ENCODE measurements at regions not wholly inside any gene's neighbourhood (a gene's known extent, or its start where the extent isn't known, plus 50 kb on each side); places are given as distances from the start of the nearest gene placed in this dataset.
"Not testable (repeated sequence)": the region's sequence is repeated elsewhere in the genome, so short reads cannot be mapped to it uniquely, and the experiment has no call there.

GRCh38 chr10:108039821-108040584 lies 875.5 kb upstream of the SORCS1 start:
- no peak for DNase-seq

GRCh38 chr10:108037061-108037460 lies 872.6 kb upstream of the SORCS1 start:
- DNase-seq = no peak

GRCh38 chr10:108036265-108036664 lies 871.8 kb upstream of the SORCS1 start:
- DNase-seq = no peak

GRCh38 chr10:108034829-108035228 lies 870.3 kb upstream of the SORCS1 start:
- no peak for DNase-seq

- not testable (repeated sequence) for DNase-seq
Measured at GRCh38 chr10:108033518-108033917, 869.0 kb upstream of the SORCS1 start.

GRCh38 chr10:108031505-108031904 lies 867.0 kb upstream of the SORCS1 start:
- DNase-seq = no peak

GRCh38 chr10:108014902-108015177 lies 850.3 kb upstream of the SORCS1 start:
- DNase-seq = no peak

GRCh38 chr10:108014145-108014901 lies 849.8 kb upstream of the SORCS1 start:
- no peak for DNase-seq

GRCh38 chr10:108005627-108006026 lies 841.1 kb upstream of the SORCS1 start:
- DNase-seq = no peak

- no peak for DNase-seq
Measured at GRCh38 chr10:108003576-108003975, 839.1 kb upstream of the SORCS1 start.

GRCh38 chr10:108003061-108003460 lies 838.6 kb upstream of the SORCS1 start:
- no peak for DNase-seq

GRCh38 chr10:108000365-108000764 lies 835.9 kb upstream of the SORCS1 start:
- DNase-seq = no peak

- no peak for DNase-seq
Measured at GRCh38 chr10:107994621-107995270, 830.2 kb upstream of the SORCS1 start.

- no peak for DNase-seq
Measured at GRCh38 chr10:107986571-107986970, 822.1 kb upstream of the SORCS1 start.

- DNase-seq = no peak
Measured at GRCh38 chr10:107984581-107984980, 820.1 kb upstream of the SORCS1 start.

GRCh38 chr10:107984149-107984548 lies 819.6 kb upstream of the SORCS1 start:
- no peak for DNase-seq

GRCh38 chr10:107978455-107978854 lies 813.9 kb upstream of the SORCS1 start:
- DNase-seq = no peak

GRCh38 chr10:107971973-107972372 lies 807.5 kb upstream of the SORCS1 start:
- DNase-seq = no peak

GRCh38 chr10:107971411-107971810 lies 806.9 kb upstream of the SORCS1 start:
- DNase-seq = no peak

- DNase-seq = no peak
Measured at GRCh38 chr10:107970512-107970911, 806.0 kb upstream of the SORCS1 start.

- DNase-seq = no peak
Measured at GRCh38 chr10:107969936-107970335, 805.4 kb upstream of the SORCS1 start.

GRCh38 chr10:107966826-107967225 lies 802.3 kb upstream of the SORCS1 start:
- DNase-seq = no peak

GRCh38 chr10:107952649-107953556 lies 788.4 kb upstream of the SORCS1 start:
- DNase-seq = no peak
